Fibroblast of lung (primary cell): ENCODE measurements at regions not wholly inside any gene's neighbourhood (a gene's known extent, or its start where the extent isn't known, plus 50 kb on each side); places are given as distances from the start of the nearest gene placed in this dataset.

ENCODE experiments used
- DNase-seq, 2 donors: peaks; one replicate each; pipeline versions ENCODE4 v3.0.0 to v3.0.0-alpha.2; 2010; ENCODE audit warnings: low read depth in 2 of 2
- H2AFZ ChIP-seq: 2 replicates; pipeline ENCODE4 v1.5.1; 2012; ENCODE audit warnings: low read length, control low read depth, inconsistent platforms
- H3K27ac ChIP-seq: 2 replicates; pipeline ENCODE4 v1.5.1; 2011; ENCODE audit warnings: low read length, control low read depth; ENCODE audit not compliant: insufficient read depth
- H3K27me3 ChIP-seq: 2 replicates; pipeline ENCODE4 v1.5.1; 2011; ENCODE audit warnings: mild to moderate bottlenecking, low read length; ENCODE audit not compliant: control insufficient read depth, insufficient read depth
- H3K36me3 ChIP-seq: 2 replicates; pipeline ENCODE4 v1.5.1; 2011; ENCODE audit warnings: low read length; ENCODE audit not compliant: control insufficient read depth, insufficient read depth
- H3K4me1 ChIP-seq: 2 replicates; pipeline ENCODE4 v1.5.1; 2011; ENCODE audit warnings: low read length; ENCODE audit not compliant: control insufficient read depth, insufficient read depth; ENCODE audit errors: extremely low read depth
- H3K4me2 ChIP-seq: 2 replicates; pipeline ENCODE4 v1.5.1; 2011; ENCODE audit warnings: low read length, control low read depth; ENCODE audit not compliant: insufficient read depth; ENCODE audit errors: extremely low read depth
- H3K4me3 ChIP-seq, 4 experiments: fragments of 200-600 bp in 1 of 4; sonication (generic) in 1 of 4; replicated peaks in 1 of 4; 2 replicates each; pipeline ENCODE4 v1.5.1; 2011 to 2016; ENCODE audit warnings: low read length in 4 of 4, low read depth in 3 of 4, mild to moderate bottlenecking in 3 of 4, control low read depth in 2 of 4, inconsistent platforms in 1 of 4, mixed read lengths in 1 of 4; ENCODE audit not compliant: insufficient read depth in 1 of 4; ENCODE audit errors: control extremely low read depth in 1 of 4
- H3K79me2 ChIP-seq: 2 replicates; pipeline ENCODE4 v1.5.1; 2012; ENCODE audit warnings: mild to moderate bottlenecking, low read length, inconsistent platforms; ENCODE audit not compliant: control insufficient read depth, insufficient read depth
- H3K9ac ChIP-seq: 2 replicates; pipeline ENCODE4 v1.5.1; 2011; ENCODE audit warnings: mild to moderate bottlenecking, low read length, control low read depth; ENCODE audit not compliant: insufficient read depth
- H3K9me3 ChIP-seq: 2 replicates; pipeline ENCODE4 v1.5.1; 2012; ENCODE audit warnings: low read depth, low read length; ENCODE audit not compliant: control insufficient read depth, insufficient read depth
- H4K20me1 ChIP-seq: 2 replicates; pipeline ENCODE4 v1.5.1; 2011; ENCODE audit warnings: low read length; ENCODE audit not compliant: control insufficient read depth, insufficient read depth; ENCODE audit errors: extremely low read depth
- EZH2 ChIP-seq: IDR thresholded peaks from 2 replicates; pipeline ENCODE4 v1.5.1; 2012; ENCODE audit warnings: low read length, control low read depth, mild to moderate bottlenecking; ENCODE audit errors: missing control alignments
- TF ChIP-seq, protein P1 (sequence below), 2 donors: IDR thresholded peaks in 1 of 2; conservative IDR thresholded peaks in 1 of 2; 1 replicate in 1 of 2; 2 replicates in 1 of 2; pipeline ENCODE4 v1.5.1; 2011 to 2012; ENCODE audit warnings: low read length in 2 of 2, control low read depth in 1 of 2, inconsistent platforms in 1 of 2, low read depth in 1 of 2, mild to moderate bottlenecking in 1 of 2

DNA sequence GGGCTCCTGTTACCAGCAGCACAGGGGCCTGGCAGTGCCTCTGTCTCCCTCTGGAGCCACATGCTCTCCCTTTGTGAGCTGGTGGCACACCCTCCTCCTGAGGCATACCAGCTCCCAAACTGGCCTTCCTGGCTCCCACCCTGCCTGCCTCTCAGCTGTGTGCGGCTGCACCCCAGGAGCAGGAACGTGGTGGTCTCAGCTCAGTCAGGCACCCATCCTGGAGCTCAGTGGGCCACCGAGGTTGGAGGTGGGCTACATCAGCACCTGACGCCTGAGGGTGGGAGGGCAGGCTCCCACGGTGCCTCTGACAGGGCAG lies 85.9 kb upstream of the NKX1-1 start:
- Histone ChIP-seq H3K27me3 (no peaks in the 10 kb centered on the region), H3K4me3 (no peak overlapping the region), H4K20me1 (no peaks in the 10 kb centered on the region)

DNA sequence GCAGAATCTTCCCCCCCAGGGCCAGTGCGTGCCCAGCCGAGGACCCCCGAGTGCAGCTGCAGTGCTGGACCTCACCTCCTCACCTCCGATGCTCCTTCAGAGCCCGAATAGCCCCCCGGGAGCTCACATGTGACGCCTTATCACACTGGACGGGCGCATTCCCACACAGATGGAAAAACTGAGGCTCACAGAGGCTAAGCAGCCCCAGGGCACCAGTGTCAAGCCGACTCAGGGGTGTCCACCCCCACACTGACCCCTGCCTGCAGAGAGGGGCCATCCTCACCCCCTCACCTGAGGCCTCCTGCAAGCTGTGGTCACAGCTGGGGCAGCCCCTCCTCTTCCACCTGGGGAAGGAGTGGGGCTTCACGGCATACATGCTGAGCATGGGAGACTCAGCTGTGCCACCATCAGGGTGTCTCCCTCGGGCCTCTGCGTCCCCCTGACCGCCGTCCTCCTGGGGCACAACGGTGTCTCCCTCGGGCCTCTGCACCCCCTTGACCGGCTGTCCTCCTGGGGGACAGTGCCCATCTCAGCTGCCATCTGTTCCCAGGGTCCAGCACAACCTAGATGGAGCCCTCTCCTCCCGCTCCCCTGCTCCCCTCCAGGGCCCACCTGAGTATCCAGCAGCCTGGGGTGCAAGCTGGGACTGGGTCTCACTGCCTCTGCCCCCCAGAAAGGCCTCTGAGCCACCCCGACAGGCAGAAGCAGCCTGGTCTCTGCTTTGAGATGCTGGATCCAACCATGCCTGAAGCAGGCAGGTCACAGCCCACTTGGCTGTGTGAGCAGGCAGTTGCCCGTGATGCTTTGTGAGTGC lies 85.3 kb upstream of the NKX1-1 start:
- H3K36me3 ChIP-seq = no peaks in the 10 kb centered on the region
- no peaks in the 10 kb centered on the region for H3K4me1 ChIP-seq
- H3K9ac ChIP-seq = no peak overlapping the region
- no peak overlapping the region for H3K4me3 ChIP-seq
- no peak for DNase-seq
- H3K27ac ChIP-seq = no peak overlapping the region
- H2AFZ ChIP-seq = no peak overlapping the region
- H3K9me3 ChIP-seq = no peaks in the 10 kb centered on the region
- H3K27me3 ChIP-seq = no peaks in the 10 kb centered on the region
- H3K4me2 ChIP-seq = no peak overlapping the region
- TF ChIP-seq, protein P1, sequence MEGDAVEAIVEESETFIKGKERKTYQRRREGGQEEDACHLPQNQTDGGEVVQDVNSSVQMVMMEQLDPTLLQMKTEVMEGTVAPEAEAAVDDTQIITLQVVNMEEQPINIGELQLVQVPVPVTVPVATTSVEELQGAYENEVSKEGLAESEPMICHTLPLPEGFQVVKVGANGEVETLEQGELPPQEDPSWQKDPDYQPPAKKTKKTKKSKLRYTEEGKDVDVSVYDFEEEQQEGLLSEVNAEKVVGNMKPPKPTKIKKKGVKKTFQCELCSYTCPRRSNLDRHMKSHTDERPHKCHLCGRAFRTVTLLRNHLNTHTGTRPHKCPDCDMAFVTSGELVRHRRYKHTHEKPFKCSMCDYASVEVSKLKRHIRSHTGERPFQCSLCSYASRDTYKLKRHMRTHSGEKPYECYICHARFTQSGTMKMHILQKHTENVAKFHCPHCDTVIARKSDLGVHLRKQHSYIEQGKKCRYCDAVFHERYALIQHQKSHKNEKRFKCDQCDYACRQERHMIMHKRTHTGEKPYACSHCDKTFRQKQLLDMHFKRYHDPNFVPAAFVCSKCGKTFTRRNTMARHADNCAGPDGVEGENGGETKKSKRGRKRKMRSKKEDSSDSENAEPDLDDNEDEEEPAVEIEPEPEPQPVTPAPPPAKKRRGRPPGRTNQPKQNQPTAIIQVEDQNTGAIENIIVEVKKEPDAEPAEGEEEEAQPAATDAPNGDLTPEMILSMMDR (conservative IDR thresholded peaks at IDR 0.05 in 1 of 2, IDR thresholded peaks at IDR 0.05 in 1 of 2; ENCODE audit: low read depth in 1 of 2, low read length in 2 of 2) = no peak
- no peak for TF ChIP-seq EZH2
- H4K20me1 ChIP-seq = no peaks in the 10 kb centered on the region
- no peaks in the 10 kb centered on the region for H3K79me2 ChIP-seq

More for the DNA sequence above, 85.9 kb upstream of the NKX1-1 start:
- Histone ChIP-seq H3K79me2 (no peaks in the 10 kb centered on the region), H3K4me2 (no peak overlapping the region), H3K36me3 (no peaks in the 10 kb centered on the region), H2AFZ (no peak overlapping the region), H3K9ac (no peak overlapping the region), H3K9me3 (no peaks in the 10 kb centered on the region), H3K4me1 (no peaks in the 10 kb centered on the region), H3K27ac (no peak overlapping the region)
- TF ChIP-seq EZH2 = no peak
- TF ChIP-seq, protein P1 (conservative IDR thresholded peaks at IDR 0.05 in 1 of 2, IDR thresholded peaks at IDR 0.05 in 1 of 2; ENCODE audit: low read depth in 1 of 2, low read length in 2 of 2) = no peak
- no peak for DNase-seq

- no peak for TF ChIP-seq EZH2
- TF ChIP-seq, protein P1 (conservative IDR thresholded peaks at IDR 0.05 in 1 of 2, IDR thresholded peaks at IDR 0.05 in 1 of 2; ENCODE audit: low read depth in 1 of 2, low read length in 2 of 2) = no peak
- no peak for DNase-seq
- Histone ChIP-seq H3K9me3 (no peaks in the 10 kb centered on the region), H2AFZ (no peak overlapping the region), H3K27me3 (no peaks in the 10 kb centered on the region), H3K9ac (no peak overlapping the region), H3K4me2 (no peak overlapping the region), H3K4me1 (no peaks in the 10 kb centered on the region), H3K79me2 (no peaks in the 10 kb centered on the region), H3K4me3 (no peak overlapping the region), H3K27ac (no peak overlapping the region), H4K20me1 (no peaks in the 10 kb centered on the region), H3K36me3 (no peaks in the 10 kb centered on the region)
Measured at GRCh38 chr4:1490654-1491327, 84.5 kb upstream of the NKX1-1 start.
